ENCODE measurements at regions not wholly inside any gene's neighbourhood (a gene's known extent, or its start where the extent isn't known, plus 50 kb on each side); places are given as distances from the start of the nearest gene placed in this dataset.

- WGBS, 2 donors, result 91 to 92% methylated on average over 4 of the region's 4 CpGs
- H3K4me3 ChIP-seq, result no peak overlapping the region
- intact Hi-C loops (cut with DNase I; ENCODE audit: low total_unique reads), result no loop called here
- H3K27ac ChIP-seq, result no peak overlapping the region
- no peaks in the 10 kb centered on the region for H3K36me3 ChIP-seq (ENCODE audit: low read depth, missing control alignments)
- no peaks in the 10 kb centered on the region for H3K27me3 ChIP-seq
- TF ChIP-seq CTCF (IDR thresholded peaks at IDR 0.05) (no peak), POLR2A (IDR thresholded peaks at IDR 0.05) (no peak)
- no peaks in the 10 kb centered on the region for H3K4me1 ChIP-seq
- no peak for DNase-seq
- no peaks in the 10 kb centered on the region for H3K9me3 ChIP-seq
These were observed 440.9 kb downstream of the PDCD6IP start for GRCh38 chr3:34239287-34239686.

GRCh38 chr3:34239875-34240274, 441.4 kb downstream of the PDCD6IP start:
- H3K9me3 ChIP-seq, result no peaks in the 10 kb centered on the region
- H3K4me3 ChIP-seq, result no peak overlapping the region
- H3K36me3 ChIP-seq (ENCODE audit: low read depth, missing control alignments), result no peaks in the 10 kb centered on the region
- H3K27ac ChIP-seq, result no peak overlapping the region
- no peak for TF ChIP-seq CTCF (IDR thresholded peaks at IDR 0.05)
- no peak for TF ChIP-seq POLR2A (IDR thresholded peaks at IDR 0.05)
- no peak for DNase-seq
- intact Hi-C loops (cut with DNase I; ENCODE audit: low total_unique reads), result no loop called here
- H3K27me3 ChIP-seq, result no peaks in the 10 kb centered on the region
- H3K4me1 ChIP-seq, result no peaks in the 10 kb centered on the region

GRCh38 chr3:34247401-34247800, 449.0 kb downstream of the PDCD6IP start:
- intact Hi-C loops (cut with DNase I; ENCODE audit: low total_unique reads), result no loop called here
- Histone ChIP-seq H3K4me3 (no peak overlapping the region), H3K9me3 (no peaks in the 10 kb centered on the region), H3K27me3 (no peaks in the 10 kb centered on the region), H3K27ac (no peak overlapping the region), H3K4me1 (no peaks in the 10 kb centered on the region), H3K36me3 (ENCODE audit: low read depth, missing control alignments) (no peaks in the 10 kb centered on the region)
- TF ChIP-seq CTCF (IDR thresholded peaks at IDR 0.05) (no peak), POLR2A (IDR thresholded peaks at IDR 0.05) (no peak)
- DNase-seq, result no peak
- WGBS, 2 donors, result 28 to 98% methylated on average over 1 of the region's 1 CpG

- WGBS, 2 donors, result 78 to 90% methylated on average over 2 of the region's 2 CpGs
- no peaks in the 10 kb centered on the region for H3K36me3 ChIP-seq (ENCODE audit: low read depth, missing control alignments)
- H3K4me3 ChIP-seq, result no peak overlapping the region
- no peaks in the 10 kb centered on the region for H3K27me3 ChIP-seq
- no peak overlapping the region for H3K27ac ChIP-seq
- H3K9me3 ChIP-seq, result no peaks in the 10 kb centered on the region
- no peak for DNase-seq
- no peak for TF ChIP-seq POLR2A (IDR thresholded peaks at IDR 0.05)
- no peak for TF ChIP-seq CTCF (IDR thresholded peaks at IDR 0.05)
- no peaks in the 10 kb centered on the region for H3K4me1 ChIP-seq
- intact Hi-C loops (cut with DNase I; ENCODE audit: low total_unique reads), result no loop called here
These were observed 449.9 kb downstream of the PDCD6IP start for GRCh38 chr3:34248352-34248751.

- no peak for DNase-seq
- no peaks in the 10 kb centered on the region for H3K9me3 ChIP-seq
- no peaks in the 10 kb centered on the region for H3K4me1 ChIP-seq
- TF ChIP-seq POLR2A (IDR thresholded peaks at IDR 0.05) (no peak), CTCF (IDR thresholded peaks at IDR 0.05) (no peak)
- WGBS, 2 donors, result 83 to 84% methylated on average over 2 of the region's 2 CpGs
- intact Hi-C loops (cut with DNase I; ENCODE audit: low total_unique reads), result no loop called here
- no peak overlapping the region for H3K27ac ChIP-seq
- H3K36me3 ChIP-seq (ENCODE audit: low read depth, missing control alignments), result no peaks in the 10 kb centered on the region
- H3K27me3 ChIP-seq, result no peaks in the 10 kb centered on the region
- H3K4me3 ChIP-seq, result no peak overlapping the region
These were observed 455.9 kb downstream of the PDCD6IP start for GRCh38 chr3:34254285-34254684.
